Left ventricle myocardium superior (tissue), 1 donor: ENCODE measurements at regions not wholly inside any gene's neighbourhood (a gene's known extent, or its start where the extent isn't known, plus 50 kb on each side); places are given as distances from the start of the nearest gene placed in this dataset.
"Not testable (repeated sequence)": the region's sequence is repeated elsewhere in the genome, so short reads cannot be mapped to it uniquely, and the experiment has no call there.

Experiments used
- ATAC-seq: fragments of 200-7000 bp; cut with Tn5 transposase; one replicate; pipeline ENCODE4 v1.9.1; 2020; ENCODE audit warnings: mild to moderate bottlenecking, moderate library complexity
- DNase-seq: peaks from one replicate; pipeline ENCODE4 v3.0.0-alpha.2; 2020
- intact Hi-C: fragments of 100-400 bp; cut with micrococcal nuclease; formaldehyde crosslinking; loops from one replicate; pipeline ENCODE4 v1.11.0; 2022
- donor health status: DM: no; HTN: yes; CAD: no; lungs with severe emphysema.

- DNase-seq = peak; percentile 17
- intact Hi-C loops = no loop called here
These were observed 95.4 kb upstream of the OTOS start for GRCh38 chr2:240235811-240236210.

GRCh38 chr2:240236217-240237111, 96.0 kb upstream of the OTOS start:
- intact Hi-C loops = no loop called here
- DNase-seq (peak; percentile 90), ATAC-seq (peak; percentile 69)

More at GRCh38 chr2:240235811-240236210, 95.4 kb upstream of the OTOS start:
- no peak for ATAC-seq

GRCh38 chr2:240237609-240238174, 97.2 kb upstream of the OTOS start:
- ATAC-seq (peak; percentile 6), DNase-seq (peak; percentile 60)
- intact Hi-C loops = no loop called here

GRCh38 chr2:240238201-240238600, 97.7 kb upstream of the OTOS start:
- intact Hi-C loops = no loop called here
- no peak for ATAC-seq
- no peak for DNase-seq

GRCh38 chr2:240238786-240239185, 98.3 kb upstream of the OTOS start:
- DNase-seq (no peak), ATAC-seq (no peak)
- intact Hi-C loops = no loop called here

- no peak for DNase-seq
- ATAC-seq = no peak
- intact Hi-C loops = no loop called here
These were observed 98.9 kb upstream of the OTOS start for GRCh38 chr2:240239325-240239724.

- ATAC-seq (no peak), DNase-seq (no peak)
- intact Hi-C loops = no loop called here
These were observed 99.7 kb upstream of the OTOS start for GRCh38 chr2:240240017-240240734.

GRCh38 chr2:240240781-240241180, 100.3 kb upstream of the OTOS start:
- intact Hi-C loops = no loop called here

GRCh38 chr2:240241572-240241971, 101.1 kb upstream of the OTOS start:
- ATAC-seq = no peak
- intact Hi-C loops = no loop called here
- no peak for DNase-seq

More at GRCh38 chr2:240240781-240241180, 100.3 kb upstream of the OTOS start:
- DNase-seq = no peak
- ATAC-seq = no peak

- DNase-seq, ATAC-seq, intact Hi-C loops: not testable (repeated sequence)
These were observed 102.6 kb upstream of the OTOS start for GRCh38 chr2:240243049-240243448.

GRCh38 chr2:240244543-240244942, 104.1 kb upstream of the OTOS start:
- ATAC-seq (no peak), DNase-seq (no peak)
- intact Hi-C loops = no loop called here

- intact Hi-C loops = no loop called here
- DNase-seq = no peak
- ATAC-seq = no peak
These were observed 104.7 kb upstream of the OTOS start for GRCh38 chr2:240245184-240245583.

GRCh38 chr2:240245706-240246105, 105.2 kb upstream of the OTOS start:
- ATAC-seq (peak; percentile 64), DNase-seq (peak; percentile 81)
- intact Hi-C loops = no loop called here

GRCh38 chr2:240246173-240246820, 105.8 kb upstream of the OTOS start:
- intact Hi-C loops = no loop called here
- DNase-seq (no peak), ATAC-seq (no peak)

- intact Hi-C loops = no loop called here
- DNase-seq = no peak
- no peak for ATAC-seq
These were observed 106.9 kb upstream of the OTOS start for GRCh38 chr2:240247241-240247867.

GRCh38 chr2:240247868-240248720, 107.6 kb upstream of the OTOS start:
- ATAC-seq (no peak), DNase-seq (peak; percentile 31)
- intact Hi-C loops = no loop called here

GRCh38 chr2:240248721-240249422, 108.4 kb upstream of the OTOS start:
- ATAC-seq = no peak
- no peak for DNase-seq
- intact Hi-C loops = no loop called here
